A549 (cell line): ENCODE measurements at regions not wholly inside any gene's neighbourhood (a gene's known extent, or its start where the extent isn't known, plus 50 kb on each side); places are given as distances from the start of the nearest gene placed in this dataset.

Experiments used
- CEBPB ChIP-seq, 2 experiments: fragments of >200 bp in 1 of 2; sonication (Bioruptor Twin) in 1 of 2; formaldehyde crosslinking in 1 of 2; IDR thresholded peaks; 2 replicates each; pipeline ENCODE4 v1.6.1; 2012 to 2016
- EP300 ChIP-seq, 2 experiments: fragments of >200 bp; sonication (Bioruptor Twin); formaldehyde crosslinking; IDR thresholded peaks; 2 replicates in 1 of 2; 3 replicates in 1 of 2; pipeline ENCODE4 v1.6.1; 2016 to 2017
- FOXS1 ChIP-seq: fragments of 250-450 bp; sonication (Bioruptor Pico); IDR thresholded peaks from 2 replicates; pipeline ENCODE4 v1.5.0; 2020; ENCODE audit warnings: mild to moderate bottlenecking, moderate library complexity
- JUNB ChIP-seq: fragments of >200 bp; sonication (Bioruptor Twin); formaldehyde crosslinking; IDR thresholded peaks from 2 replicates; pipeline ENCODE4 v1.6.1; 2016
- MAFK ChIP-seq: fragments of 450-650 bp; IDR thresholded peaks from 2 replicates; pipeline ENCODE4 v1.6.1; 2014; ENCODE audit not compliant: partially characterized antibody
- NFE2L2 ChIP-seq: fragments of 150-350 bp; conservative IDR thresholded peaks from 2 replicates; pipeline ENCODE4 v1.6.1; 2014; ENCODE audit warnings: low read length
- RFX5 ChIP-seq: fragments of 450-650 bp; IDR thresholded peaks from 2 replicates; pipeline ENCODE4 v1.7.1; 2014; ENCODE audit warnings: antibody characterized with exemption, mild to moderate bottlenecking, moderate library complexity
- RNF2 ChIP-seq: fragments of 200-600 bp; sonication (generic); IDR thresholded peaks from 2 replicates; pipeline ENCODE4 v1.6.1; 2016; ENCODE audit warnings: low read depth, mild to moderate bottlenecking, antibody characterized with exemption, moderate library complexity, borderline replicate concordance
- SMC3 ChIP-seq: fragments of >200 bp; sonication (Bioruptor Twin); formaldehyde crosslinking; IDR thresholded peaks from 3 replicates; pipeline ENCODE4 v1.6.1; 2018; ENCODE audit warnings: inconsistent platforms
- TF ChIP-seq, protein P1 (sequence below): fragments of 450-650 bp; IDR thresholded peaks from 2 replicates; pipeline ENCODE4 v1.6.1; 2014; ENCODE audit warnings: antibody characterized with exemption
- TF ChIP-seq, protein P2 (sequence below): fragments of >200 bp; sonication (Bioruptor Twin); formaldehyde crosslinking; IDR thresholded peaks from 3 replicates; pipeline ENCODE4 v1.5.1; 2016
- TF ChIP-seq, protein P3 (sequence below): IDR thresholded peaks from 2 replicates; pipeline ENCODE4 v1.6.1; 2012
- TF ChIP-seq, protein P4 (sequence below): fragments of 200-600 bp; sonication (generic); IDR thresholded peaks from 2 replicates; pipeline ENCODE4 v1.6.1; 2016; ENCODE audit warnings: antibody characterized with exemption, mild to moderate bottlenecking, moderate library complexity

- TF ChIP-seq, protein P1, sequence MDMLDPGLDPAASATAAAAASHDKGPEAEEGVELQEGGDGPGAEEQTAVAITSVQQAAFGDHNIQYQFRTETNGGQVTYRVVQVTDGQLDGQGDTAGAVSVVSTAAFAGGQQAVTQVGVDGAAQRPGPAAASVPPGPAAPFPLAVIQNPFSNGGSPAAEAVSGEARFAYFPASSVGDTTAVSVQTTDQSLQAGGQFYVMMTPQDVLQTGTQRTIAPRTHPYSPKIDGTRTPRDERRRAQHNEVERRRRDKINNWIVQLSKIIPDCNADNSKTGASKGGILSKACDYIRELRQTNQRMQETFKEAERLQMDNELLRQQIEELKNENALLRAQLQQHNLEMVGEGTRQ = no peak
- TF ChIP-seq, protein P2, sequence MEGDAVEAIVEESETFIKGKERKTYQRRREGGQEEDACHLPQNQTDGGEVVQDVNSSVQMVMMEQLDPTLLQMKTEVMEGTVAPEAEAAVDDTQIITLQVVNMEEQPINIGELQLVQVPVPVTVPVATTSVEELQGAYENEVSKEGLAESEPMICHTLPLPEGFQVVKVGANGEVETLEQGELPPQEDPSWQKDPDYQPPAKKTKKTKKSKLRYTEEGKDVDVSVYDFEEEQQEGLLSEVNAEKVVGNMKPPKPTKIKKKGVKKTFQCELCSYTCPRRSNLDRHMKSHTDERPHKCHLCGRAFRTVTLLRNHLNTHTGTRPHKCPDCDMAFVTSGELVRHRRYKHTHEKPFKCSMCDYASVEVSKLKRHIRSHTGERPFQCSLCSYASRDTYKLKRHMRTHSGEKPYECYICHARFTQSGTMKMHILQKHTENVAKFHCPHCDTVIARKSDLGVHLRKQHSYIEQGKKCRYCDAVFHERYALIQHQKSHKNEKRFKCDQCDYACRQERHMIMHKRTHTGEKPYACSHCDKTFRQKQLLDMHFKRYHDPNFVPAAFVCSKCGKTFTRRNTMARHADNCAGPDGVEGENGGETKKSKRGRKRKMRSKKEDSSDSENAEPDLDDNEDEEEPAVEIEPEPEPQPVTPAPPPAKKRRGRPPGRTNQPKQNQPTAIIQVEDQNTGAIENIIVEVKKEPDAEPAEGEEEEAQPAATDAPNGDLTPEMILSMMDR = no peak
- no peak for TF ChIP-seq FOXS1 (CRISPR knock-in tag)
- TF ChIP-seq, protein P3, sequence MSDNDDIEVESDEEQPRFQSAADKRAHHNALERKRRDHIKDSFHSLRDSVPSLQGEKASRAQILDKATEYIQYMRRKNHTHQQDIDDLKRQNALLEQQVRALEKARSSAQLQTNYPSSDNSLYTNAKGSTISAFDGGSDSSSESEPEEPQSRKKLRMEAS = no peak
- no peak for TF ChIP-seq RFX5
- TF ChIP-seq CEBPB (IDR thresholded peaks at IDR 0.05) = no peak
- no peak for TF ChIP-seq RNF2
- no peak for TF ChIP-seq JUNB
- TF ChIP-seq, protein P4, sequence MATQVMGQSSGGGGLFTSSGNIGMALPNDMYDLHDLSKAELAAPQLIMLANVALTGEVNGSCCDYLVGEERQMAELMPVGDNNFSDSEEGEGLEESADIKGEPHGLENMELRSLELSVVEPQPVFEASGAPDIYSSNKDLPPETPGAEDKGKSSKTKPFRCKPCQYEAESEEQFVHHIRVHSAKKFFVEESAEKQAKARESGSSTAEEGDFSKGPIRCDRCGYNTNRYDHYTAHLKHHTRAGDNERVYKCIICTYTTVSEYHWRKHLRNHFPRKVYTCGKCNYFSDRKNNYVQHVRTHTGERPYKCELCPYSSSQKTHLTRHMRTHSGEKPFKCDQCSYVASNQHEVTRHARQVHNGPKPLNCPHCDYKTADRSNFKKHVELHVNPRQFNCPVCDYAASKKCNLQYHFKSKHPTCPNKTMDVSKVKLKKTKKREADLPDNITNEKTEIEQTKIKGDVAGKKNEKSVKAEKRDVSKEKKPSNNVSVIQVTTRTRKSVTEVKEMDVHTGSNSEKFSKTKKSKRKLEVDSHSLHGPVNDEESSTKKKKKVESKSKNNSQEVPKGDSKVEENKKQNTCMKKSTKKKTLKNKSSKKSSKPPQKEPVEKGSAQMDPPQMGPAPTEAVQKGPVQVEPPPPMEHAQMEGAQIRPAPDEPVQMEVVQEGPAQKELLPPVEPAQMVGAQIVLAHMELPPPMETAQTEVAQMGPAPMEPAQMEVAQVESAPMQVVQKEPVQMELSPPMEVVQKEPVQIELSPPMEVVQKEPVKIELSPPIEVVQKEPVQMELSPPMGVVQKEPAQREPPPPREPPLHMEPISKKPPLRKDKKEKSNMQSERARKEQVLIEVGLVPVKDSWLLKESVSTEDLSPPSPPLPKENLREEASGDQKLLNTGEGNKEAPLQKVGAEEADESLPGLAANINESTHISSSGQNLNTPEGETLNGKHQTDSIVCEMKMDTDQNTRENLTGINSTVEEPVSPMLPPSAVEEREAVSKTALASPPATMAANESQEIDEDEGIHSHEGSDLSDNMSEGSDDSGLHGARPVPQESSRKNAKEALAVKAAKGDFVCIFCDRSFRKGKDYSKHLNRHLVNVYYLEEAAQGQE = no peak
- no peak for TF ChIP-seq MAFK
- TF ChIP-seq EP300 (IDR thresholded peaks at IDR 0.05) = no peak
- TF ChIP-seq SMC3 = no peak
- TF ChIP-seq NFE2L2 = no peak
Measured at GRCh38 chr5:51488803-51489642, 105.8 kb downstream of the ISL1 start.
